ENCODE measurements at regions not wholly inside any gene's neighbourhood (a gene's known extent, or its start where the extent isn't known, plus 50 kb on each side); places are given as distances from the start of the nearest gene placed in this dataset.
"Not testable (repeated sequence)": the region's sequence is repeated elsewhere in the genome, so short reads cannot be mapped to it uniquely, and the experiment has no call there.

GRCh38 chr6:112689183-112689858 is 342.2 kb downstream of the RFPL4B start:
- not testable (repeated sequence) for TF ChIP-seq CTCF (IDR thresholded peaks at IDR 0.05); REST (IDR thresholded peaks at IDR 0.05; ENCODE audit: insufficient read depth in 1 of 2, low read depth in 2 of 2, low read length in 1 of 2)
